GM12878 (cell line): ENCODE measurements at regions not wholly inside any gene's neighbourhood (a gene's known extent, or its start where the extent isn't known, plus 50 kb on each side); places are given as distances from the start of the nearest gene placed in this dataset.

Experiments used
- ATAC-seq: fragments of 200-7000 bp; cut with Tn5 transposase; 3 replicates; pipeline ENCODE4 v1.9.1; 2020; ENCODE audit warnings: mild to moderate bottlenecking, moderate library complexity
- BruUV-seq: library from RNA; stranded (reverse); fragments of 400-500 nt; replicated peaks from 2 replicates; lab custom pipeline; 2021; lab: Mats Ljungman, UMichigan
- CTCF ChIA-PET: fragments of 300-600 bp; sonication (Branson Sonifier 250); formaldehyde crosslinking; extraction: SDS; loops from one replicate; lab custom pipeline; 2021; ENCODE audit warnings: inconsistent platforms; lab: Yijun Ruan, JAX
- POLR2A ChIA-PET: fragments of 350-600 bp; formaldehyde crosslinking; extraction: SDS; loops from one replicate; lab custom pipeline; 2021; ENCODE audit warnings: inconsistent platforms; lab: Charles Lee
- RAD21 ChIA-PET: fragments of 300-600 bp; sonication (Branson Sonifier 250); formaldehyde crosslinking; loops from one replicate; lab custom pipeline; 2023; ENCODE audit warnings: antibody characterized with exemption; ENCODE audit not compliant: unreplicated experiment; lab: Charles Lee
- SMC1A ChIA-PET: fragments of 300-600 bp; sonication (Branson Sonifier 250); formaldehyde crosslinking; loops from one replicate; lab custom pipeline; 2023; ENCODE audit not compliant: unreplicated experiment, uncharacterized antibody; lab: Charles Lee
- DNase-seq: peaks from one replicate; pipeline ENCODE4 v3.0.0-alpha.2; 2011; ENCODE audit warnings: low read depth, low spot score
- FAIRE-seq: peaks from 3 replicates; lab custom pipeline; 2011; peaks lifted over from hg19 to GRCh38; lab: Jason Lieb, UNC
- H2AFZ ChIP-seq: 2 replicates; pipeline ENCODE4 v1.6.0; 2011; ENCODE audit warnings: low read depth, low read length, control low read depth; ENCODE audit not compliant: control insufficient read depth
- H3K27ac ChIP-seq: 2 replicates; pipeline ENCODE4 v1.5.1; 2011; ENCODE audit warnings: control low read depth; ENCODE audit not compliant: control insufficient read depth, insufficient read depth
- H3K27me3 ChIP-seq, 2 experiments: replicated peaks in 1 of 2; 2 replicates each; pipeline versions ENCODE4 v1.6.0 to v1.6.1; 2011; ENCODE audit warnings: low read length in 1 of 2; ENCODE audit not compliant: control insufficient read depth in 2 of 2, insufficient read depth in 2 of 2
- H3K36me3 ChIP-seq, 2 experiments: 2 replicates each; pipeline ENCODE4 v1.5.1; 2011; ENCODE audit warnings: low read length in 1 of 2; ENCODE audit not compliant: control insufficient read depth in 2 of 2, insufficient read depth in 2 of 2
- H3K4me1 ChIP-seq: 2 replicates; pipeline ENCODE4 v1.6.1; 2011; ENCODE audit warnings: mild to moderate bottlenecking, low read length, moderate library complexity, mixed read lengths; ENCODE audit not compliant: control insufficient read depth, insufficient read depth
- H3K4me2 ChIP-seq: 2 replicates; pipeline ENCODE4 v1.6.0; 2011; ENCODE audit warnings: control low read depth; ENCODE audit not compliant: control insufficient read depth, insufficient read depth
- H3K4me3 ChIP-seq: fragments of 200-600 bp; sonication (generic); 2 replicates; pipeline ENCODE4 v1.5.1; 2016
- H3K79me2 ChIP-seq: 2 replicates; pipeline ENCODE4 v1.6.0; 2011; ENCODE audit warnings: low read length; ENCODE audit not compliant: control insufficient read depth, insufficient read depth
- H3K9ac ChIP-seq: 2 replicates; pipeline ENCODE4 v1.8.0; 2011; ENCODE audit warnings: low read length, control low read depth, mixed read lengths; ENCODE audit not compliant: control insufficient read depth, insufficient read depth
- H3K9me3 ChIP-seq: replicated peaks from 3 replicates; pipeline ENCODE4 v1.5.1; 2011; ENCODE audit warnings: mild to moderate bottlenecking, low read length; ENCODE audit not compliant: control insufficient read depth, insufficient read depth
- H4K20me1 ChIP-seq: 2 replicates; pipeline ENCODE4 v1.6.0; 2011; ENCODE audit not compliant: control insufficient read depth, insufficient read depth
- CBX3 ChIP-seq: fragments of 200-600 bp; sonication (generic); IDR thresholded peaks from 2 replicates; pipeline ENCODE4 v1.6.1; 2016; ENCODE audit warnings: low read depth, borderline replicate concordance
- JUNB ChIP-seq: IDR thresholded peaks from 2 replicates; pipeline ENCODE4 v1.6.1; 2016; ENCODE audit warnings: antibody characterized with exemption, mild to moderate bottlenecking
- MTA2 ChIP-seq: fragments of 450-650 bp; IDR thresholded peaks from 2 replicates; pipeline ENCODE4 v1.6.1; 2016; ENCODE audit warnings: low read depth, mild to moderate bottlenecking, moderate library complexity
- SMC3 ChIP-seq: IDR thresholded peaks from 2 replicates; pipeline ENCODE4 v1.6.1; 2011; ENCODE audit warnings: low read length, improper control_type of control experiment, borderline replicate concordance
- TCF3 ChIP-seq: IDR thresholded peaks from 2 replicates; pipeline ENCODE4 v1.6.1; 2012; ENCODE audit warnings: low read depth, mild to moderate bottlenecking, low read length, borderline replicate concordance; ENCODE audit not compliant: insufficient read depth
- USF1 ChIP-seq: IDR thresholded peaks from 2 replicates; pipeline ENCODE4 v1.6.1; 2011; ENCODE audit warnings: borderline replicate concordance, low read depth, mild to moderate bottlenecking, moderate library complexity, mixed read lengths, low read length; ENCODE audit not compliant: insufficient read depth; ENCODE audit errors: extremely low read length
- ZNF207 ChIP-seq: fragments of 450-650 bp; IDR thresholded peaks from 2 replicates; pipeline ENCODE4 v1.6.1; 2014; ENCODE audit warnings: antibody characterized with exemption, mild to moderate bottlenecking, borderline replicate concordance
- ZNF687 ChIP-seq: fragments of 450-650 bp; IDR thresholded peaks from 2 replicates; pipeline ENCODE4 v1.6.1; 2017; ENCODE audit warnings: mild to moderate bottlenecking, moderate library complexity
- WGBS: methylation state at CpG from one replicate; pipeline ENCODE4 v1.1.6; 2016; ENCODE audit warnings: low lambda C conversion rate; ENCODE audit not compliant: insufficient replicate concordance, insufficient coverage; ENCODE audit errors: missing lambda C conversion rate; 5-methylcytosine and 5-hydroxymethylcytosine counted together
- in situ Hi-C: fragments of 300-500 bp; cut with MboI; formaldehyde crosslinking; loops from 9 replicates; pipeline ENCODE4 v1.14.3; 2018; ENCODE audit warnings: mixed read lengths
- intact Hi-C: fragments of 100-400 bp; cut with micrococcal nuclease; formaldehyde crosslinking; loops from one replicate; pipeline ENCODE4 v1.14.2; 2022; ENCODE audit not compliant: unreplicated experiment
- TF ChIP-seq, protein P1 (sequence below): IDR thresholded peaks from 2 replicates; pipeline ENCODE4 v1.6.1; 2012; ENCODE audit warnings: low read depth, low read length, improper control_type of control experiment

GRCh38 chr14:29419736-29420135 lies 507.9 kb downstream of the PRKD1 start:
- WGBS, result 0% methylated on average over 1 of the region's 1 CpG
- no peaks in the 10 kb centered on the region for H3K27me3 ChIP-seq
- H3K9me3 ChIP-seq, result no peaks in the 10 kb centered on the region
- FAIRE-seq (no peak), ATAC-seq (no peak), DNase-seq (no peak)
- no peak overlapping the region for H3K9ac ChIP-seq
- RAD21 ChIA-PET, result no interaction called here
- H4K20me1 ChIP-seq, result no peaks in the 10 kb centered on the region
- TF ChIP-seq, protein P1, sequence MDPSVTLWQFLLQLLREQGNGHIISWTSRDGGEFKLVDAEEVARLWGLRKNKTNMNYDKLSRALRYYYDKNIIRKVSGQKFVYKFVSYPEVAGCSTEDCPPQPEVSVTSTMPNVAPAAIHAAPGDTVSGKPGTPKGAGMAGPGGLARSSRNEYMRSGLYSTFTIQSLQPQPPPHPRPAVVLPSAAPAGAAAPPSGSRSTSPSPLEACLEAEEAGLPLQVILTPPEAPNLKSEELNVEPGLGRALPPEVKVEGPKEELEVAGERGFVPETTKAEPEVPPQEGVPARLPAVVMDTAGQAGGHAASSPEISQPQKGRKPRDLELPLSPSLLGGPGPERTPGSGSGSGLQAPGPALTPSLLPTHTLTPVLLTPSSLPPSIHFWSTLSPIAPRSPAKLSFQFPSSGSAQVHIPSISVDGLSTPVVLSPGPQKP, result no peak
- TF ChIP-seq MTA2 (no peak), ZNF687 (no peak), ZNF207 (no peak), SMC3 (no peak), CBX3 (no peak), JUNB (no peak), USF1 (no peak), TCF3 (no peak)
- BruUV-seq, result no TSS peak
- SMC1A ChIA-PET, result no interaction called here
- H3K4me1 ChIP-seq, result no peaks in the 10 kb centered on the region
- no peaks in the 10 kb centered on the region for H3K36me3 ChIP-seq
- in situ Hi-C loops, result no loop called here
- no peak overlapping the region for H3K4me2 ChIP-seq
- H2AFZ ChIP-seq, result no peak overlapping the region
- POLR2A ChIA-PET, result no interaction called here
- H3K27ac ChIP-seq, result no peak overlapping the region
- CTCF ChIA-PET, result no interaction called here
- intact Hi-C loops, result no loop called here
- no peaks in the 10 kb centered on the region for H3K79me2 ChIP-seq
- no peak overlapping the region for H3K4me3 ChIP-seq
